ENCODE measurements at regions not wholly inside any gene's neighbourhood (a gene's known extent, or its start where the extent isn't known, plus 50 kb on each side); places are given as distances from the start of the nearest gene placed in this dataset.

- intact Hi-C loops (cut with micrococcal nuclease): no loop called here
- H3K36me3 Mint-ChIP-seq (ENCODE audit: low read depth): no peaks in the 10 kb centered on the region
- ATAC-seq (ENCODE audit: low read depth): no peak
- H3K4me1 Mint-ChIP-seq: no peaks in the 10 kb centered on the region
- no peak overlapping the region for H3K27ac Mint-ChIP-seq
- no peak for DNase-seq
- CTCF ChIA-PET: no interaction called here
- peaks cover 21% of the 10 kb centered on the region for H3K27me3 Mint-ChIP-seq
- H3K9me3 Mint-ChIP-seq: peaks cover 3% of the 10 kb centered on the region
- H3K4me3 Mint-ChIP-seq: no peak overlapping the region
- POLR2A ChIA-PET: no interaction called here
- TF ChIP-seq, protein P1, sequence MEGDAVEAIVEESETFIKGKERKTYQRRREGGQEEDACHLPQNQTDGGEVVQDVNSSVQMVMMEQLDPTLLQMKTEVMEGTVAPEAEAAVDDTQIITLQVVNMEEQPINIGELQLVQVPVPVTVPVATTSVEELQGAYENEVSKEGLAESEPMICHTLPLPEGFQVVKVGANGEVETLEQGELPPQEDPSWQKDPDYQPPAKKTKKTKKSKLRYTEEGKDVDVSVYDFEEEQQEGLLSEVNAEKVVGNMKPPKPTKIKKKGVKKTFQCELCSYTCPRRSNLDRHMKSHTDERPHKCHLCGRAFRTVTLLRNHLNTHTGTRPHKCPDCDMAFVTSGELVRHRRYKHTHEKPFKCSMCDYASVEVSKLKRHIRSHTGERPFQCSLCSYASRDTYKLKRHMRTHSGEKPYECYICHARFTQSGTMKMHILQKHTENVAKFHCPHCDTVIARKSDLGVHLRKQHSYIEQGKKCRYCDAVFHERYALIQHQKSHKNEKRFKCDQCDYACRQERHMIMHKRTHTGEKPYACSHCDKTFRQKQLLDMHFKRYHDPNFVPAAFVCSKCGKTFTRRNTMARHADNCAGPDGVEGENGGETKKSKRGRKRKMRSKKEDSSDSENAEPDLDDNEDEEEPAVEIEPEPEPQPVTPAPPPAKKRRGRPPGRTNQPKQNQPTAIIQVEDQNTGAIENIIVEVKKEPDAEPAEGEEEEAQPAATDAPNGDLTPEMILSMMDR (IDR thresholded peaks at IDR 0.05): no peak
Measured at GRCh38 chr20:50408526-50409364, 101.4 kb upstream of the PTPN1 start.

DNA sequence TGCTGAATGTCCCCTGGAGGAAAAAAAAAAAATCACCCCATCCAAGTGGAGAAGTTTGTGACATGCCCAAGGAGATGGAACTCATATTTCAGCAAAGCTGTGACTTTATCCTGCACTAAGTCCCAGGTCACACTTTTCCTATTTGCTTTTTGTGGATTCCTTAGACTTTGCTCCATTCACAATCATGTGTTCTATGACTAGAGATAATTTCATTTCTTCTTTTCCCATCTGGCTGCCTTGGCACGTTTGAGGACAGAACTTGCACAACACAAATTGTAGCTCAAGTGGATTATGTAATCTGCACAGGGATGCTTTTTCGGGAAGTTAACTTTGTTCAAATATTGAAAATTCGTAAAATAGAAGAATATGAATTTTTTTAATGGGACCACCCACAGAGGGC lies 100.7 kb upstream of the PTPN1 start:
- H3K27me3 Mint-ChIP-seq: peaks cover 19% of the 10 kb centered on the region
- H3K27ac Mint-ChIP-seq: no peak overlapping the region
- ChIA-PET POLR2A (no interaction called here), CTCF (no interaction called here)
- no peak for ATAC-seq (ENCODE audit: low read depth)
- no peaks in the 10 kb centered on the region for H3K4me1 Mint-ChIP-seq
- TF ChIP-seq, protein P1 (IDR thresholded peaks at IDR 0.05): no peak
- H3K36me3 Mint-ChIP-seq (ENCODE audit: low read depth): no peaks in the 10 kb centered on the region
- no peak overlapping the region for H3K4me3 Mint-ChIP-seq
- DNase-seq: no peak
- intact Hi-C loops (cut with micrococcal nuclease): no loop called here
- peaks cover 3% of the 10 kb centered on the region for H3K9me3 Mint-ChIP-seq

DNA sequence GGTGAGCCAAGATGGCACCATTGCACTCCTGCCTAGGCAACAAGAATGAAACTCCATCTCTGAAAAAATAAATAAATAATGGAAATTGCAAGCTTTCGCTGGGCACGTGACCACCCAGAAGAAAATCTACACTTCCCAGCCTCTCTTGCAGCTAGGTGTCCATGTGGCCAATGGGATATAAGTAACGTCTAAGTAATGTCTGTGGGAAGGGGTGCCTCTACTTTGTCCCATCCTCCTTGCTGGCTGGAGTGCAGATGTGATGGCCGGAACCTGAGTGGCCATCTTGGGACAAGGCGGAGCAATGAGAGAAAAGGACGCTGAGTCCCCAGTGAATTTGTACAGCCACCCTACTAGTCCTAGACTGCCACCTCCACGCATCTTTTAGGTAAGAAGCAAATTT lies 99.8 kb upstream of the PTPN1 start:
- ChIA-PET POLR2A (no interaction called here), CTCF (no interaction called here)
- no peak for DNase-seq
- Mint-ChIP-seq H3K4me1 (no peaks in the 10 kb centered on the region), H3K27me3 (peaks cover 16% of the 10 kb centered on the region), H3K4me3 (no peak overlapping the region), H3K27ac (no peak overlapping the region), H3K9me3 (peaks cover 3% of the 10 kb centered on the region), H3K36me3 (ENCODE audit: low read depth) (no peaks in the 10 kb centered on the region)
- ATAC-seq (ENCODE audit: low read depth): no peak
- intact Hi-C loops (cut with micrococcal nuclease): no loop called here
- TF ChIP-seq, protein P1 (IDR thresholded peaks at IDR 0.05): no peak

GRCh38 chr20:50412069-50412468 lies 98.1 kb upstream of the PTPN1 start:
- ChIA-PET CTCF (no interaction called here), POLR2A (no interaction called here)
- intact Hi-C loops (cut with micrococcal nuclease): no loop called here
- ATAC-seq (ENCODE audit: low read depth) (no peak), DNase-seq (no peak)
- Mint-ChIP-seq H3K27ac (no peak overlapping the region), H3K4me3 (no peak overlapping the region), H3K36me3 (ENCODE audit: low read depth) (no peaks in the 10 kb centered on the region), H3K4me1 (no peaks in the 10 kb centered on the region), H3K9me3 (peaks cover 3% of the 10 kb centered on the region), H3K27me3 (peaks cover 16% of the 10 kb centered on the region)
- TF ChIP-seq, protein P1 (IDR thresholded peaks at IDR 0.05): no peak

DNA sequence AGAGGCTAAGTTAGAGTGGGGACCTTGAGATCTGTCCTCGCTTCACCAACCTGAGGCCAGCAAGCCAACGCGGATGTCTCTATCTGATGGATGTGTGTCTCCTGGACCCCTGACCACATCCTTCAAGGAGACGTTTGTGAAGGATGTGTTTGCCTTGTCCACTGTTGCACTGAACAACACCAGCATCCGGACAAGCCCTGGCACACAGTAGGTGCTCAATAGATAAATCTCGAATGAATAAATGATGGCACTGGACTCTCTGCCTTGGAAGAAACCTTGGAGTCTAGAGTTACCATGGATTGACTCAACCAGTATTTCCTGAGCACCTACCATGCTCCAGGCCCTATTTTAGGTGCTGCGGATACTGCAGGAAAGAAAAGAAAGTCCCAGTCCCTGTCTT lies 97.7 kb upstream of the PTPN1 start:
- Mint-ChIP-seq H3K36me3 (ENCODE audit: low read depth) (no peaks in the 10 kb centered on the region), H3K4me1 (no peaks in the 10 kb centered on the region), H3K27me3 (peaks cover 16% of the 10 kb centered on the region), H3K4me3 (no peak overlapping the region), H3K27ac (no peak overlapping the region), H3K9me3 (peaks cover 3% of the 10 kb centered on the region)
- intact Hi-C loops (cut with micrococcal nuclease): no loop called here
- CTCF ChIA-PET: no interaction called here
- ATAC-seq (ENCODE audit: low read depth): no peak
- TF ChIP-seq, protein P1 (IDR thresholded peaks at IDR 0.05): no peak
- DNase-seq: no peak
- POLR2A ChIA-PET: no interaction called here

Measured in activated B cell treated with CpG ODN at 0.5 μM for 24 hours (primary cell).